Spinal cord (tissue), 9 donors: ENCODE measurements at regions not wholly inside any gene's neighbourhood (a gene's known extent, or its start where the extent isn't known, plus 50 kb on each side); places are given as distances from the start of the nearest gene placed in this dataset.

Experiments used
- DNase-seq, 6 donors: peaks; one replicate each; pipeline versions ENCODE4 v3.0.0 to v3.0.0-alpha.2; 2013 to 2015; ENCODE audit warnings: low spot score in 6 of 6, low read depth in 4 of 6
- H3K27ac ChIP-seq: one replicate; pipeline ENCODE4 v1.5.1; 2013; ENCODE audit warnings: low read depth, low read length, control low read depth
- H3K27me3 ChIP-seq: one replicate; pipeline ENCODE4 v1.6.1; 2013; ENCODE audit warnings: low read length; ENCODE audit not compliant: control insufficient read depth, insufficient read depth
- H3K36me3 ChIP-seq: one replicate; pipeline ENCODE4 v1.6.1; 2013; ENCODE audit warnings: low read length; ENCODE audit not compliant: control insufficient read depth, insufficient read depth
- H3K4me1 ChIP-seq: one replicate; pipeline ENCODE4 v1.6.1; 2013; ENCODE audit warnings: low read length; ENCODE audit not compliant: control insufficient read depth, insufficient read depth
- H3K4me3 ChIP-seq: one replicate; pipeline ENCODE4 v1.5.1; 2013; ENCODE audit warnings: low read depth, low read length, control low read depth
- H3K9me3 ChIP-seq: one replicate; pipeline ENCODE4 v1.6.1; 2013; ENCODE audit warnings: low read length; ENCODE audit not compliant: control insufficient read depth, insufficient read depth
- WGBS: methylation state at CpG from one replicate; pipeline ENCODE4 v1.1.5; 2013; ENCODE audit warnings: missing lambda C conversion rate; ENCODE audit not compliant: insufficient coverage; 5-methylcytosine and 5-hydroxymethylcytosine counted together
- donor health status: healthy.

GRCh38 chrX:124986284-124986683 is 333.4 kb upstream of the TEX13C start:
- WGBS, result no CpG with 5 or more reads among the region's 3 CpGs
- H3K4me1 ChIP-seq, result no peaks in the 10 kb centered on the region
- H3K4me3 ChIP-seq, result no peak overlapping the region
- no peaks in the 10 kb centered on the region for H3K9me3 ChIP-seq
- DNase-seq, result no peak
- no peaks in the 10 kb centered on the region for H3K36me3 ChIP-seq
- no peaks in the 10 kb centered on the region for H3K27me3 ChIP-seq
- H3K27ac ChIP-seq, result no peak overlapping the region

DNA sequence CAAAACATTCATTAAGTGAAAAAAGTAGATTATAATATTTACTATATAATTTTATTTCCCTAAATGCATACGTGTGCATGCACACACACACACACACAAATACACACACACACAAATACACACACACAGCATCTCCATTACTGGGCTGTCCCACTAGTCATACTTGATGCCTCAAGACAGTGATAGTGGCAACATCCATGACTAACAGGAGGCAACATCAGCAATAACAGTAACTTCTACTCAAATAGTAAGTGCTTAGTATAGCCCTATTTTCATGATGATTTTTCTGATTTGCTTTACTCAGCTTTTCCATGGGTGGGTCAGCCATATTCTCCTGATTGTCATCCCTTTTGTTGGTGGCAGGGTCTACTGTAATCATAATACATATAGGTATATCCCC is 325.9 kb upstream of the TEX13C start:
- DNase-seq, result no peak
- Histone ChIP-seq H3K4me1 (no peaks in the 10 kb centered on the region), H3K9me3 (no peaks in the 10 kb centered on the region), H3K36me3 (no peaks in the 10 kb centered on the region), H3K27me3 (no peaks in the 10 kb centered on the region), H3K4me3 (no peak overlapping the region), H3K27ac (no peak overlapping the region)
- WGBS, result no CpG with 5 or more reads among the region's 1 CpG

DNA sequence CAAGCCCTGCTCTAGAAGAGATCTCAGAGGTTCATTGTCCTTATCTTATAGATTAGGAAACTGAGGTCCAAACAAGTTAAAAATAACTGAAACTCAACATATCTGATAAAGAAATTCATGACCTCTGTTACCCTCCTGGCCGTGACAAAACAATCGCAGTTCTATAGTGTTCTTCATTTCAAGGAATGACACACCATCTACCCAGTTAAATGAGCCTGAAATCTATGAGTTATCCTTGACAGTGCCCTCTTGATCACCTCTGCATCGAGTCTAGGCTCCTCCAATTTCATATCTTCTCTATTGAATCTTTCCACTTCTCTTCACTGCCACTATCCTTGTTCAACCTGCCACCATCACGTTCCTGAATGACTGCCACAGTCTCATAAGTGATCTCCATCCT is 325.3 kb upstream of the TEX13C start:
- 78% methylated on average over 4 of the region's 4 CpGs for WGBS
- Histone ChIP-seq H3K27me3 (no peaks in the 10 kb centered on the region), H3K9me3 (no peaks in the 10 kb centered on the region), H3K36me3 (no peaks in the 10 kb centered on the region), H3K4me3 (no peak overlapping the region), H3K27ac (no peak overlapping the region), H3K4me1 (no peaks in the 10 kb centered on the region)
- no peak for DNase-seq

GRCh38 chrX:125003746-125004446 is 315.8 kb upstream of the TEX13C start:
- DNase-seq, result no peak
- WGBS, result 73% methylated on average over 3 of the region's 7 CpGs
- no peak overlapping the region for H3K4me3 ChIP-seq
- no peaks in the 10 kb centered on the region for H3K9me3 ChIP-seq
- H3K27me3 ChIP-seq, result no peaks in the 10 kb centered on the region
- H3K36me3 ChIP-seq, result no peaks in the 10 kb centered on the region
- no peaks in the 10 kb centered on the region for H3K4me1 ChIP-seq
- H3K27ac ChIP-seq, result no peak overlapping the region

DNA sequence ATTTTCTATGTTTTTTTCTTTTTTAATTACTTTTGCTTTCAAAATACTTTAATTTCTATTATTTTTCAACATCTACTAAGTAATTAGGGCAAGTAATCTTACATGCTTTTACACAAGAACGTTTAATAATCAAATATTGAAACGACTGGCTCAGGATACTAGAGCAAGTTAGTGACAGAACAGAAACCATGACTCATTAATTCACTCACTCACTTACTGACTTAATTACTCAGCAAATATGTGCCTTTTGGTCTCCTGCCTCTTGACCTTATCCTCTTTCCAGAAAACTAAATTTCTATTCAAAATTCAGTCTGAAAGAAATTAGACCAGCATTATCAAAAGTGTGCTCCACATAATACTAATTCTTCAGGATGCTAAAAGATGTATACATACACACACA is 314.9 kb upstream of the TEX13C start:
- no peak for DNase-seq
- Histone ChIP-seq H3K27me3 (no peaks in the 10 kb centered on the region), H3K4me1 (no peaks in the 10 kb centered on the region), H3K4me3 (no peak overlapping the region), H3K27ac (no peak overlapping the region), H3K36me3 (no peaks in the 10 kb centered on the region), H3K9me3 (no peaks in the 10 kb centered on the region)
- 72% methylated on average over 2 of the region's 2 CpGs for WGBS

- H3K36me3 ChIP-seq, result no peaks in the 10 kb centered on the region
- no peaks in the 10 kb centered on the region for H3K4me1 ChIP-seq
- WGBS, result 69% methylated on average over 4 of the region's 4 CpGs
- no peak overlapping the region for H3K4me3 ChIP-seq
- H3K9me3 ChIP-seq, result no peaks in the 10 kb centered on the region
- no peak overlapping the region for H3K27ac ChIP-seq
- no peaks in the 10 kb centered on the region for H3K27me3 ChIP-seq
- DNase-seq, result no peak
Observed at GRCh38 chrX:125005863-125006262, 313.8 kb upstream of the TEX13C start.

- no peak for DNase-seq
- H3K9me3 ChIP-seq, result no peaks in the 10 kb centered on the region
- no peak overlapping the region for H3K4me3 ChIP-seq
- H3K27me3 ChIP-seq, result no peaks in the 10 kb centered on the region
- H3K36me3 ChIP-seq, result no peaks in the 10 kb centered on the region
- H3K27ac ChIP-seq, result no peak overlapping the region
- H3K4me1 ChIP-seq, result no peaks in the 10 kb centered on the region
- WGBS, result 83% methylated on average over 2 of the region's 3 CpGs
Observed at GRCh38 chrX:125006704-125007103, 313.0 kb upstream of the TEX13C start.

- no CpG with 5 or more reads among the region's 3 CpGs for WGBS
- no peaks in the 10 kb centered on the region for H3K36me3 ChIP-seq
- H3K27ac ChIP-seq, result no peak overlapping the region
- no peaks in the 10 kb centered on the region for H3K4me1 ChIP-seq
- H3K27me3 ChIP-seq, result no peaks in the 10 kb centered on the region
- DNase-seq, result no peak
- no peaks in the 10 kb centered on the region for H3K9me3 ChIP-seq
- H3K4me3 ChIP-seq, result no peak overlapping the region
Observed at GRCh38 chrX:125012585-125012984, 307.1 kb upstream of the TEX13C start.

GRCh38 chrX:125029131-125029530 is 290.5 kb upstream of the TEX13C start:
- H3K4me3 ChIP-seq, result no peak overlapping the region
- no peaks in the 10 kb centered on the region for H3K9me3 ChIP-seq

More at GRCh38 chrX:125029131-125029530, 290.5 kb upstream of the TEX13C start:
- peak in 1 of 6 donors; percentile 1 for DNase-seq
- WGBS, result 58% methylated on average over 2 of the region's 3 CpGs
- H3K27me3 ChIP-seq, result no peaks in the 10 kb centered on the region
- no peak overlapping the region for H3K27ac ChIP-seq
- no peaks in the 10 kb centered on the region for H3K36me3 ChIP-seq
- no peaks in the 10 kb centered on the region for H3K4me1 ChIP-seq
